A673 (cell line): ENCODE measurements at regions not wholly inside any gene's neighbourhood (a gene's known extent, or its start where the extent isn't known, plus 50 kb on each side); places are given as distances from the start of the nearest gene placed in this dataset.

ENCODE experiments used
- CTCF ChIP-seq: fragments of 300-800, 200-600 bp; sonication (generic); conservative IDR thresholded peaks from 2 replicates; pipeline ENCODE4 v1.5.1; 2017; ENCODE audit warnings: low read depth, mild to moderate bottlenecking, antibody characterized with exemption, low read length, moderate library complexity, mixed read lengths
- EZH2 ChIP-seq: fragments of 200-600 bp; sonication (generic); IDR thresholded peaks from 2 replicates; pipeline ENCODE4 v1.6.1; 2017; ENCODE audit warnings: borderline replicate concordance, low read depth, mild to moderate bottlenecking, mixed read lengths, antibody characterized with exemption, low read length; ENCODE audit not compliant: poor library complexity, severe bottlenecking

GRCh38 chrX:124441971-124442590, 95.7 kb downstream of the SH2D1A start:
- TF ChIP-seq CTCF (no peak), EZH2 (no peak)
